Mesendoderm (in vitro differentiated cells): ENCODE measurements at regions not wholly inside any gene's neighbourhood (a gene's known extent, or its start where the extent isn't known, plus 50 kb on each side); places are given as distances from the start of the nearest gene placed in this dataset.
"Not testable (repeated sequence)": the region's sequence is repeated elsewhere in the genome, so short reads cannot be mapped to it uniquely, and the experiment has no call there.

Source experiments
- DNase-seq: peaks from one replicate; pipeline ENCODE4 v3.0.0; 2013
- H2AK5ac ChIP-seq: 2 replicates; pipeline ENCODE4 v1.6.1; 2013; ENCODE audit warnings: low read length, inconsistent platforms
- H2BK120ac ChIP-seq: 2 replicates; pipeline ENCODE4 v1.6.1; 2013; ENCODE audit warnings: low read depth, mild to moderate bottlenecking, low read length, moderate library complexity, mixed read lengths
- H2BK15ac ChIP-seq: replicated peaks from 2 replicates; pipeline ENCODE4 v1.6.1; 2013; ENCODE audit warnings: low read depth, mild to moderate bottlenecking, moderate library complexity
- H2BK5ac ChIP-seq: 2 replicates; pipeline ENCODE4 v1.6.1; 2013; ENCODE audit warnings: low read length, inconsistent platforms
- H3K18ac ChIP-seq: 2 replicates; pipeline ENCODE4 v1.6.1; 2013; ENCODE audit warnings: mild to moderate bottlenecking, low read length, mixed read lengths
- H3K23ac ChIP-seq: one replicate; pipeline ENCODE4 v1.6.1; 2013; ENCODE audit warnings: low read length
- H3K27ac ChIP-seq: 2 replicates; pipeline ENCODE4 v1.5.1; 2013; ENCODE audit warnings: low read depth, mild to moderate bottlenecking, inconsistent platforms, low read length, moderate library complexity
- H3K27me3 ChIP-seq: 2 replicates; pipeline ENCODE4 v1.6.1; 2013; ENCODE audit warnings: low read length, control low read depth, mild to moderate bottlenecking, inconsistent platforms; ENCODE audit not compliant: insufficient read depth, poor library complexity
- H3K36me3 ChIP-seq: 2 replicates; pipeline ENCODE4 v1.6.1; 2013; ENCODE audit warnings: low read length, inconsistent platforms; ENCODE audit not compliant: control insufficient read depth, insufficient read depth
- H3K4ac ChIP-seq: one replicate; pipeline ENCODE4 v1.6.1; 2013; ENCODE audit warnings: low read depth, mild to moderate bottlenecking, low read length, moderate library complexity
- H3K4me1 ChIP-seq: 2 replicates; pipeline ENCODE4 v1.6.1; 2013; ENCODE audit warnings: low read depth, low read length, inconsistent platforms; ENCODE audit not compliant: control insufficient read depth
- H3K4me2 ChIP-seq: 2 replicates; pipeline ENCODE4 v1.6.1; 2013; ENCODE audit warnings: low read length
- H3K4me3 ChIP-seq: 2 replicates; pipeline ENCODE4 v1.5.1; 2013; ENCODE audit warnings: mild to moderate bottlenecking, low read length
- H3K56ac ChIP-seq: one replicate; pipeline ENCODE4 v1.6.1; 2013; ENCODE audit warnings: low read length
- H3K79me1 ChIP-seq: 2 replicates; pipeline ENCODE4 v1.6.1; 2013; ENCODE audit warnings: low read length, inconsistent platforms
- H3K79me2 ChIP-seq: 2 replicates; pipeline ENCODE4 v1.6.1; 2013; ENCODE audit warnings: mild to moderate bottlenecking, low read length; ENCODE audit not compliant: control insufficient read depth, insufficient read depth
- H3K9ac ChIP-seq: 2 replicates; pipeline ENCODE4 v1.6.1; 2013; ENCODE audit warnings: low read length, inconsistent platforms
- H4K5ac ChIP-seq: one replicate; pipeline ENCODE4 v1.6.1; 2013; ENCODE audit warnings: low read length
- H4K8ac ChIP-seq: one replicate; pipeline ENCODE4 v1.6.1; 2013; ENCODE audit warnings: low read depth, mild to moderate bottlenecking, control low read depth, low read length, moderate library complexity
- WGBS: extraction: QIAGEN DNeasy Blood & Tissue Kit; methylation state at CpG from one replicate; pipeline ENCODE4 v1.1.7; 2013; ENCODE audit warnings: low lambda C conversion rate, missing lambda C conversion rate; ENCODE audit not compliant: insufficient coverage; ENCODE audit errors: extremely low coverage; 5-methylcytosine and 5-hydroxymethylcytosine counted together

DNA sequence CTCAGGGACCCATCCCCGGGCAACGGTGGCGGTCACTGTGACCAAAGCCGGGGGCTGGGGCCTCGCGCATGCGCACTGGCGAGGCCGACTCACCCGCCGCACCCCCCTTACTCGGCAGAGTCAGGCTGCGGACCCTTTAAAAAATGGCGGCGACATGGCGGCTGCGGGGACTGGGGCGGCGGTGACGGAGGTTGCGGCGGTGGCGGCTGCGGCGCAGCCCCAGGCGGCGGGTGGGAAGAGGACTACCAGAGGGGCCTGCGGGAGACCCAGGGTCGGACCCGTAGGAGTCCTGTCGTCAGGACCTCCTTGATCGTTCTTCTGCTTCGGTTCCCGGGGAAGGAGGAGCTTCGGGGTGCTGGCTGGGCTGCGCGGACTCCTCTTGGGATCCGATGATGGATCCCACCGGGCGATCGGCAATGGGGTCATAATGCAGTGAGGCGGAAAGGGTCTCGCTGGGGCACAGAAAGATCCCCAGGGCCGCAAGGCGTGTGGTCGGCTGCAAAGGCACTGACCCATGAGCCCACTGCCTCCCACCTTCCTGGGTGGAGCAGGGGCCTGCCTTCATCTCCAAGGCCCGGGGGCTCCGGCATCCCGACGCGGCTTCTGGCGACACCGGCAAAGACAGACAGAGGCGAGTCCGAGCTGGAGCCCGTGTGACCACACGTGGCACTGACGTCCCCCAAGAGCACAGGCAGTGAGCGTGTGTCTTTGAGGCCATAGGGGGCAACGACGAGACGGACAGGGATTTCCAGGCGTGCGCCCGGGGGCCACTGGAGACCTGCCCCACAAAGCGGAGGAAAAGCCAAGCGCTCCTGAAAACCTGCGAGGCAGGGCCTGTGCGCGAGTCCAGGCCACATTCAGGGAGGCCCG, 1172.7 kb upstream of the PCDH10 start:
- H2BK15ac ChIP-seq, H3K4ac ChIP-seq, H3K27me3 ChIP-seq, H3K4me1 ChIP-seq, DNase-seq, H4K8ac ChIP-seq, H3K36me3 ChIP-seq, H4K5ac ChIP-seq, H3K79me2 ChIP-seq, H2BK5ac ChIP-seq, H3K9ac ChIP-seq, H3K56ac ChIP-seq, H3K79me1 ChIP-seq, H3K23ac ChIP-seq, H3K4me3 ChIP-seq, H3K18ac ChIP-seq, H3K27ac ChIP-seq, H2BK120ac ChIP-seq, H3K4me2 ChIP-seq, H2AK5ac ChIP-seq: not testable (repeated sequence)
- no CpG with 5 or more reads among the region's 71 CpGs for WGBS

DNA sequence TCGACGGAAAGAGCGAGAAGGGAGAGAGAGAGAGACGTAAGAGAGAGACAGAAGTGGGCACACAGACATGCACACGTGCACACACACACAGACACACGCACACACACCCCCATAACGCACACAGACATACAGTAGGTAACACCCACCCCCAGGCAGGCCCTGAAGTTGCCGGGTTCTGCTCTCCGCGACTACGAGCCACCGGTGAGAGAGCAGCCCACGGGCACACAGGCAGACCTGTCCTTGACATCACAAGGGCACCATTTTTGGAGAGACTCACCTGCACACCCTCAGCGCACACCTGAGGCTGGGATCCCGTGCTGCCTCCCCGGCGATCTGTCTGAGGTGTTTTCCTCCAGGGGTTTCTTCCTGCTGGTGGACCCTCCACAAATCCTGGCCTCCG, 1171.0 kb upstream of the PCDH10 start:
- no peak overlapping the region for H3K9ac ChIP-seq
- no peak overlapping the region for H4K8ac ChIP-seq
- no peak overlapping the region for H2BK15ac ChIP-seq
- H3K79me2 ChIP-seq: no peaks in the 10 kb centered on the region
- H2BK5ac ChIP-seq: no peak overlapping the region
- no peaks in the 10 kb centered on the region for H3K79me1 ChIP-seq
- H3K4me2 ChIP-seq: no peak overlapping the region
- no peak for DNase-seq
- H3K23ac ChIP-seq: no peak overlapping the region
- H3K18ac ChIP-seq: no peak overlapping the region
- no peak overlapping the region for H4K5ac ChIP-seq
- no peaks in the 10 kb centered on the region for H3K4me1 ChIP-seq
- no peak overlapping the region for H3K27ac ChIP-seq
- H2AK5ac ChIP-seq: no peak overlapping the region
- no peaks in the 10 kb centered on the region for H3K27me3 ChIP-seq
- no peak overlapping the region for H2BK120ac ChIP-seq
- WGBS: no CpG with 5 or more reads among the region's 18 CpGs
- H3K56ac ChIP-seq: no peak overlapping the region
- H3K4me3 ChIP-seq: no peak overlapping the region
- H3K4ac ChIP-seq: no peak overlapping the region
- H3K36me3 ChIP-seq: no peaks in the 10 kb centered on the region

DNA sequence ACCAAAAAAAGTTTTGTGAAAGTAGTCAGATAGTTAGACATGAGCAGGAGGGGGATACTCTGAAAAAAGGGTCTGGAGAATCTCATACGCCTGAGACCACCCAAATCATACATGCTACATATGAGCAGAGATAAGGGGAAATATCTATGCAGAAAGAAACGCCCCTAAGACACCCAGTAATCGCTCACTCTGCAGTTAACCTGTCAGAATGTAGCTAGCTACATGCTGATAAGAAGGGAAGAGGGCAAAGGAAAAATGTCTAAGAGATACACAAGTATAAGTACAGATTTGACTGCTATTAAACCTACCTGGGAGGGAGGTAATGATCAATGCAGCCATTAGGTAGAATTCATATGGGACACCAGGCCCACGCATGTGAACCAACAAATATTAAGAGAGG, 1159.5 kb upstream of the PCDH10 start:
- no peaks in the 10 kb centered on the region for H3K36me3 ChIP-seq
- no peak overlapping the region for H2BK120ac ChIP-seq
- no peak overlapping the region for H4K5ac ChIP-seq
- no peak overlapping the region for H3K4me3 ChIP-seq
- no peak overlapping the region for H3K23ac ChIP-seq
- H3K27ac ChIP-seq: no peak overlapping the region
- H3K4ac ChIP-seq: no peak overlapping the region
- whole genome bisulfite sequencing: no CpG with 5 or more reads among the region's 4 CpGs
- H3K79me1 ChIP-seq: no peaks in the 10 kb centered on the region
- no peak overlapping the region for H3K4me2 ChIP-seq
- no peak overlapping the region for H2BK5ac ChIP-seq
- H3K18ac ChIP-seq: no peak overlapping the region
- H3K79me2 ChIP-seq: no peaks in the 10 kb centered on the region
- DNase-seq: no peak
- no peaks in the 10 kb centered on the region for H3K4me1 ChIP-seq
- no peak overlapping the region for H3K56ac ChIP-seq
- no peak overlapping the region for H2BK15ac ChIP-seq
- H2AK5ac ChIP-seq: no peak overlapping the region
- no peaks in the 10 kb centered on the region for H3K27me3 ChIP-seq
- H4K8ac ChIP-seq: no peak overlapping the region
- no peak overlapping the region for H3K9ac ChIP-seq

GRCh38 chr4:132001542-132001941, 1147.6 kb upstream of the PCDH10 start:
- H3K4me3 ChIP-seq: no peak overlapping the region
- H3K79me2 ChIP-seq: no peaks in the 10 kb centered on the region
- H2AK5ac ChIP-seq: no peak overlapping the region
- H2BK5ac ChIP-seq: no peak overlapping the region
- H4K5ac ChIP-seq: no peak overlapping the region
- H3K27ac ChIP-seq: no peak overlapping the region
- H4K8ac ChIP-seq: no peak overlapping the region
- H3K36me3 ChIP-seq: no peaks in the 10 kb centered on the region
- H3K4ac ChIP-seq: no peak overlapping the region
- H2BK15ac ChIP-seq: no peak overlapping the region
- no peak overlapping the region for H2BK120ac ChIP-seq
- no peaks in the 10 kb centered on the region for H3K4me1 ChIP-seq
- no peak overlapping the region for H3K23ac ChIP-seq
- H3K4me2 ChIP-seq: no peak overlapping the region
- H3K79me1 ChIP-seq: no peaks in the 10 kb centered on the region
- no CpG with 5 or more reads among the region's 4 CpGs for WGBS
- no peak overlapping the region for H3K9ac ChIP-seq
- no peak overlapping the region for H3K56ac ChIP-seq
- no peaks in the 10 kb centered on the region for H3K27me3 ChIP-seq
- no peak overlapping the region for H3K18ac ChIP-seq
- no peak for DNase-seq

DNA sequence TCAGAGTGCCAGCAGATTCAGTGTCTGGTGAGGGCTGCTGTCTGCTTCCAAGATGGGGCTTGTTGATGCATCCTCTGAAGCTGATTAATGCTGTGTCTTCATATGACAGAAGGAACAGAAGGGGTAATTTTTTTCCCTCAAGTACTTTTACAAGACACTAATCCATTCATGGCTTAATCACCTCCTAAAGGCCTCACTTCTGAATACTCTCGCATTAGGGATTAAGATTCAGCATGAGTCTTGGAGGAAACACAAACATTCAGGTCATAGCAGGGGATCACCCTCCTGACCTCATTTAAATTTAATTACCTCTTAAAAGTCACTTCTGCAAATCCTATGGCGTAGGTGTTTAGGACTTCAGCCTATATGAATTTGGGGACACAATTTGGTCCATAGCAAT, 1145.5 kb upstream of the PCDH10 start:
- Histone ChIP-seq H3K4me2 (no peak overlapping the region), H2BK15ac (no peak overlapping the region), H3K56ac (no peak overlapping the region), H3K79me1 (no peaks in the 10 kb centered on the region), H2BK5ac (no peak overlapping the region), H3K4ac (no peak overlapping the region), H3K27ac (no peak overlapping the region), H4K8ac (no peak overlapping the region), H3K27me3 (no peaks in the 10 kb centered on the region), H2BK120ac (no peak overlapping the region), H3K79me2 (no peaks in the 10 kb centered on the region), H4K5ac (no peak overlapping the region), H3K23ac (no peak overlapping the region), H2AK5ac (no peak overlapping the region), H3K36me3 (no peaks in the 10 kb centered on the region), H3K18ac (no peak overlapping the region), H3K4me3 (no peak overlapping the region), H3K4me1 (no peaks in the 10 kb centered on the region), H3K9ac (no peak overlapping the region)
- no CpG with 5 or more reads among the region's 2 CpGs for WGBS
- no peak for DNase-seq

- Histone ChIP-seq H3K4me1 (no peaks in the 10 kb centered on the region), H3K4ac (no peak overlapping the region), H3K27ac (no peak overlapping the region), H3K4me3 (no peak overlapping the region), H4K8ac (no peak overlapping the region), H3K27me3 (no peaks in the 10 kb centered on the region), H3K9ac (no peak overlapping the region), H4K5ac (no peak overlapping the region), H3K79me2 (no peaks in the 10 kb centered on the region), H3K56ac (no peak overlapping the region), H3K18ac (no peak overlapping the region), H3K23ac (no peak overlapping the region), H2BK5ac (no peak overlapping the region), H2AK5ac (no peak overlapping the region), H3K36me3 (no peaks in the 10 kb centered on the region), H2BK120ac (no peak overlapping the region), H3K79me1 (no peaks in the 10 kb centered on the region), H2BK15ac (no peak overlapping the region), H3K4me2 (no peak overlapping the region)
- DNase-seq: no peak
Observed at GRCh38 chr4:132015321-132015720, 1133.8 kb upstream of the PCDH10 start.
